A549 (cell line): ENCODE measurements at regions not wholly inside any gene's neighbourhood (a gene's known extent, or its start where the extent isn't known, plus 50 kb on each side); places are given as distances from the start of the nearest gene placed in this dataset.

Experiments
- ATAC-seq, 2 experiments: fragments of 200-7000 bp in 1 of 2; fragments of >200 bp in 1 of 2; cut with Nextera tagmentation in 1 of 2; cut with Tn5 transposase in 1 of 2; 3 replicates each; pipeline versions ENCODE4 v1.8.0 to v1.9.1; 2018 to 2020; ENCODE audit warnings: mild to moderate bottlenecking in 1 of 2, moderate library complexity in 1 of 2
- CTCF ChIA-PET: fragments of 300-600 bp; sonication (Branson Sonifier 250); formaldehyde crosslinking; extraction: SDS; loops from one replicate; lab custom pipeline; 2021; ENCODE audit warnings: antibody characterized with exemption, inconsistent platforms; lab: Yijun Ruan, JAX
- POLR2A ChIA-PET: fragments of 350-600 bp; formaldehyde crosslinking; extraction: SDS; loops from one replicate; lab custom pipeline; 2021; ENCODE audit warnings: antibody characterized with exemption, inconsistent platforms; lab: Yijun Ruan, JAX
- DNase-seq, 2 experiments: peaks; one replicate each; pipeline versions ENCODE4 v3.0.0 to v3.0.0-alpha.2; 2011 to 2016; ENCODE audit warnings: low read depth in 1 of 2, low spot score in 1 of 2
- FAIRE-seq: peaks from 2 replicates; lab custom pipeline; 2011; peaks lifted over from hg19 to GRCh38; lab: Jason Lieb, UNC
- H3K27ac ChIP-seq, 2 experiments: fragments of >200 bp; sonication (Bioruptor Twin); formaldehyde crosslinking; 3 replicates each; pipeline ENCODE4 v1.5.1; 2016 to 2017
- H3K4me1 ChIP-seq: fragments of >200 bp; sonication (Bioruptor Twin); formaldehyde crosslinking; 3 replicates; pipeline ENCODE4 v1.6.1; 2016
- H3K4me2 ChIP-seq: fragments of >200 bp; sonication (Bioruptor Twin); formaldehyde crosslinking; 3 replicates; pipeline ENCODE4 v1.6.1; 2016
- H3K4me3 ChIP-seq: fragments of >200 bp; sonication (Bioruptor Twin); formaldehyde crosslinking; 3 replicates; pipeline ENCODE4 v1.5.1; 2016
- H3K9me3 ChIP-seq: fragments of >200 bp; sonication (Bioruptor Twin); formaldehyde crosslinking; 3 replicates; pipeline ENCODE4 v1.6.1; 2016
- CBX2 ChIP-seq: fragments of 200-600 bp; sonication (generic); IDR thresholded peaks from 2 replicates; pipeline ENCODE4 v1.6.1; 2016; ENCODE audit warnings: low read depth, mild to moderate bottlenecking, borderline replicate concordance
- CBX8 ChIP-seq: fragments of 200-600 bp; sonication (generic); IDR thresholded peaks from 2 replicates; pipeline ENCODE4 v1.6.1; 2016
- CEBPB ChIP-seq, 2 experiments: fragments of >200 bp in 1 of 2; sonication (Bioruptor Twin) in 1 of 2; formaldehyde crosslinking in 1 of 2; IDR thresholded peaks; 2 replicates each; pipeline ENCODE4 v1.6.1; 2012 to 2016
- CTCF ChIP-seq: fragments of >200 bp; sonication (Bioruptor Twin); formaldehyde crosslinking; IDR thresholded peaks from 3 replicates; pipeline ENCODE4 v1.5.1; 2016
- EHMT2 ChIP-seq: fragments of 200-600 bp; sonication (generic); IDR thresholded peaks from 2 replicates; pipeline ENCODE4 v1.6.1; 2016; ENCODE audit warnings: antibody characterized with exemption, low read depth, mild to moderate bottlenecking, moderate library complexity
- EP300 ChIP-seq, 2 experiments: fragments of >200 bp; sonication (Bioruptor Twin); formaldehyde crosslinking; IDR thresholded peaks; 2 replicates in 1 of 2; 3 replicates in 1 of 2; pipeline ENCODE4 v1.6.1; 2016 to 2017
- ESRRA ChIP-seq: fragments of 150-350 bp; IDR thresholded peaks from 2 replicates; pipeline ENCODE4 v1.6.1; 2014; ENCODE audit warnings: mild to moderate bottlenecking, low read length, borderline replicate concordance
- FOSL2 ChIP-seq, 2 experiments: fragments of 450-650 bp in 1 of 2; fragments of >200 bp in 1 of 2; sonication (Bioruptor Twin) in 1 of 2; formaldehyde crosslinking; IDR thresholded peaks; 2 replicates each; pipeline versions ENCODE4 v1.5.0 to v1.6.1; 2016 to 2020; ENCODE audit warnings: mild to moderate bottlenecking in 1 of 2, moderate library complexity in 1 of 2
- HES2 ChIP-seq: fragments of >200 bp; sonication (Bioruptor Twin); formaldehyde crosslinking; IDR thresholded peaks from 2 replicates; pipeline ENCODE4 v1.6.1; 2016
- HEYL ChIP-seq: fragments of 250-450 bp; sonication (Bioruptor Pico); IDR thresholded peaks from 2 replicates; pipeline ENCODE4 v1.8.0; 2021; ENCODE audit warnings: mild to moderate bottlenecking, moderate library complexity
- HOXB13 ChIP-seq: fragments of 250-450 bp; sonication (Bioruptor Pico); IDR thresholded peaks from 2 replicates; pipeline ENCODE4 v1.5.0; 2020; ENCODE audit warnings: low read depth, mild to moderate bottlenecking, moderate library complexity
- KDM5A ChIP-seq: fragments of 200-600 bp; sonication (generic); IDR thresholded peaks from 2 replicates; pipeline ENCODE4 v1.6.1; 2016; ENCODE audit warnings: antibody characterized with exemption, mild to moderate bottlenecking
- MAZ ChIP-seq: fragments of 150-350 bp; IDR thresholded peaks from 2 replicates; pipeline ENCODE4 v1.6.1; 2014; ENCODE audit warnings: antibody characterized with exemption, low read depth, low read length, borderline replicate concordance
- PBX3 ChIP-seq: IDR thresholded peaks from 2 replicates; pipeline ENCODE4 v1.6.1; 2012
- RARB ChIP-seq: fragments of 250-450 bp; sonication (Bioruptor Pico); IDR thresholded peaks from 2 replicates; pipeline ENCODE4 v1.8.0; 2021; ENCODE audit warnings: mild to moderate bottlenecking, moderate library complexity
- RCOR1 ChIP-seq: fragments of 150-350 bp; IDR thresholded peaks from 2 replicates; pipeline ENCODE4 v1.6.1; 2014; ENCODE audit warnings: antibody characterized with exemption, low read length, low read depth
- ZNF302 ChIP-seq: fragments of 250-450 bp; sonication (Bioruptor Pico); IDR thresholded peaks from 2 replicates; pipeline ENCODE4 v1.9.0; 2021; ENCODE audit warnings: inconsistent platforms, mild to moderate bottlenecking, moderate library complexity
- ZSCAN20 ChIP-seq: fragments of 250-450 bp; sonication (Bioruptor Pico); IDR thresholded peaks from 2 replicates; pipeline ENCODE4 v1.8.0; 2022; ENCODE audit warnings: mild to moderate bottlenecking, moderate library complexity
- WGBS: methylation state at CpG from one replicate; pipeline ENCODE4 v1.1.6; 2017; ENCODE audit errors: missing lambda C conversion rate; 5-methylcytosine and 5-hydroxymethylcytosine counted together
- TF ChIP-seq, protein P1 (sequence below): fragments of 250-450 bp; sonication (Bioruptor Pico); IDR thresholded peaks from 2 replicates; pipeline ENCODE4 v1.5.0; 2021; ENCODE audit warnings: mild to moderate bottlenecking, moderate library complexity, borderline replicate concordance
- TF ChIP-seq, protein P2 (sequence below): fragments of 200-600 bp; sonication (generic); IDR thresholded peaks from 2 replicates; pipeline ENCODE4 v1.6.1; 2016; ENCODE audit warnings: antibody characterized with exemption, mild to moderate bottlenecking, moderate library complexity

- CTCF ChIA-PET: interaction anchor here (1.7 kb wide), 1 partner anchor 27 kb away, joined by 4 read pairs; no protein-coding TSS in a partner anchor
- Histone ChIP-seq H3K4me1 (no peaks in the 10 kb centered on the region), H3K27ac (no peak overlapping the region), H3K4me3 (no peak overlapping the region), H3K4me2 (no peak overlapping the region), H3K9me3 (no peaks in the 10 kb centered on the region)
- WGBS: 75% methylated on average over 9 of the region's 9 CpGs
- POLR2A ChIA-PET: no interaction called here
- ATAC-seq: no peak
- no peak for DNase-seq
- TF ChIP-seq CBX8 (no peak), RCOR1 (no peak), FOSL2 (IDR thresholded peaks at IDR 0.05) (no peak), FOSL2 (CRISPR knock-in tag; IDR thresholded peaks at IDR 0.05) (no peak), KDM5A (no peak), HES2 (no peak), ZNF302 (CRISPR knock-in tag) (no peak), HOXB13 (no peak), ZSCAN20 (no peak), CTCF (no peak), RARB (CRISPR knock-in tag) (no peak), MAZ (no peak), CBX2 (no peak), EHMT2 (no peak), ESRRA (no peak), PBX3 (no peak), CEBPB (IDR thresholded peaks at IDR 0.05) (no peak), EP300 (IDR thresholded peaks at IDR 0.05) (no peak), HEYL (no peak)
- TF ChIP-seq, protein P1, sequence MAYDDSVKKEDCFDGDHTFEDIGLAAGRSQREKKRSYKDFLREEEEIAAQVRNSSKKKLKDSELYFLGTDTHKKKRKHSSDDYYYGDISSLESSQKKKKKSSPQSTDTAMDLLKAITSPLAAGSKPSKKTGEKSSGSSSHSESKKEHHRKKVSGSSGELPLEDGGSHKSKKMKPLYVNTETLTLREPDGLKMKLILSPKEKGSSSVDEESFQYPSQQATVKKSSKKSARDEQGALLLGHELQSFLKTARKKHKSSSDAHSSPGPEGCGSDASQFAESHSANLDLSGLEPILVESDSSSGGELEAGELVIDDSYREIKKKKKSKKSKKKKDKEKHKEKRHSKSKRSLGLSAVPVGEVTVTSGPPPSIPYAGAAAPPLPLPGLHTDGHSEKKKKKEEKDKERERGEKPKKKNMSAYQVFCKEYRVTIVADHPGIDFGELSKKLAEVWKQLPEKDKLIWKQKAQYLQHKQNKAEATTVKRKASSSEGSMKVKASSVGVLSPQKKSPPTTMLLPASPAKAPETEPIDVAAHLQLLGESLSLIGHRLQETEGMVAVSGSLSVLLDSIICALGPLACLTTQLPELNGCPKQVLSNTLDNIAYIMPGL (CRISPR knock-in tag): no peak
- TF ChIP-seq, protein P2, sequence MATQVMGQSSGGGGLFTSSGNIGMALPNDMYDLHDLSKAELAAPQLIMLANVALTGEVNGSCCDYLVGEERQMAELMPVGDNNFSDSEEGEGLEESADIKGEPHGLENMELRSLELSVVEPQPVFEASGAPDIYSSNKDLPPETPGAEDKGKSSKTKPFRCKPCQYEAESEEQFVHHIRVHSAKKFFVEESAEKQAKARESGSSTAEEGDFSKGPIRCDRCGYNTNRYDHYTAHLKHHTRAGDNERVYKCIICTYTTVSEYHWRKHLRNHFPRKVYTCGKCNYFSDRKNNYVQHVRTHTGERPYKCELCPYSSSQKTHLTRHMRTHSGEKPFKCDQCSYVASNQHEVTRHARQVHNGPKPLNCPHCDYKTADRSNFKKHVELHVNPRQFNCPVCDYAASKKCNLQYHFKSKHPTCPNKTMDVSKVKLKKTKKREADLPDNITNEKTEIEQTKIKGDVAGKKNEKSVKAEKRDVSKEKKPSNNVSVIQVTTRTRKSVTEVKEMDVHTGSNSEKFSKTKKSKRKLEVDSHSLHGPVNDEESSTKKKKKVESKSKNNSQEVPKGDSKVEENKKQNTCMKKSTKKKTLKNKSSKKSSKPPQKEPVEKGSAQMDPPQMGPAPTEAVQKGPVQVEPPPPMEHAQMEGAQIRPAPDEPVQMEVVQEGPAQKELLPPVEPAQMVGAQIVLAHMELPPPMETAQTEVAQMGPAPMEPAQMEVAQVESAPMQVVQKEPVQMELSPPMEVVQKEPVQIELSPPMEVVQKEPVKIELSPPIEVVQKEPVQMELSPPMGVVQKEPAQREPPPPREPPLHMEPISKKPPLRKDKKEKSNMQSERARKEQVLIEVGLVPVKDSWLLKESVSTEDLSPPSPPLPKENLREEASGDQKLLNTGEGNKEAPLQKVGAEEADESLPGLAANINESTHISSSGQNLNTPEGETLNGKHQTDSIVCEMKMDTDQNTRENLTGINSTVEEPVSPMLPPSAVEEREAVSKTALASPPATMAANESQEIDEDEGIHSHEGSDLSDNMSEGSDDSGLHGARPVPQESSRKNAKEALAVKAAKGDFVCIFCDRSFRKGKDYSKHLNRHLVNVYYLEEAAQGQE: no peak
- no peak for FAIRE-seq
Measured at GRCh38 chr6:108752733-108753590, 95.3 kb upstream of the ARMC2 start.
